ENCODE measurements at regions not wholly inside any gene's neighbourhood (a gene's known extent, or its start where the extent isn't known, plus 50 kb on each side); places are given as distances from the start of the nearest gene placed in this dataset.

GRCh38 chr4:102439812-102440211 lies 61.3 kb upstream of the NFKB1 start (continued):
- TF ChIP-seq ZBTB40 (IDR thresholded peaks at IDR 0.05): no peak
- no peak for TF ChIP-seq ZBTB40 (CRISPR knock-in tag; IDR thresholded peaks at IDR 0.05)
- TF ChIP-seq ZNF76 (CRISPR knock-in tag; IDR thresholded peaks at IDR 0.05; ENCODE audit: borderline replicate concordance): no peak
- no peak for TF ChIP-seq HMG20A (CRISPR knock-in tag; conservative IDR thresholded peaks at IDR 0.05)
- no peak for TF ChIP-seq POU5F1 (IDR thresholded peaks at IDR 0.05; ENCODE audit: borderline replicate concordance, low read depth, low read length, partially characterized antibody)
- no peak for TF ChIP-seq RNF219 (CRISPR knock-in tag; IDR thresholded peaks at IDR 0.05)
- TF ChIP-seq ZNF551 (CRISPR knock-in tag; IDR thresholded peaks at IDR 0.05): no peak
- TF ChIP-seq BRCA1 (IDR thresholded peaks at IDR 0.05): no peak
- TF ChIP-seq BRCA1 (CRISPR knock-in tag; IDR thresholded peaks at IDR 0.05): no peak
- no peak for TF ChIP-seq SETDB1 (IDR thresholded peaks at IDR 0.05; ENCODE audit: low read length)
- no peak for TF ChIP-seq POLR2B (IDR thresholded peaks at IDR 0.05; ENCODE audit: low read depth, partially characterized antibody)
- no peak for TF ChIP-seq SMAD2 (IDR thresholded peaks at IDR 0.05; ENCODE audit: low read depth, low read length)
- no peak for TF ChIP-seq ZNF589 (CRISPR knock-in tag; IDR thresholded peaks at IDR 0.05; ENCODE audit: low read depth)
- no peak for TF ChIP-seq KDM4B (IDR thresholded peaks at IDR 0.05; ENCODE audit: borderline replicate concordance in 2 of 2, low read depth in 1 of 2)

Data from K562 (cell line).